Stomach (tissue), 4 donors: ENCODE measurements at regions not wholly inside any gene's neighbourhood (a gene's known extent, or its start where the extent isn't known, plus 50 kb on each side); places are given as distances from the start of the nearest gene placed in this dataset.

ENCODE experiments used
- CTCF ChIP-seq, 7 experiments: fragments of 450-650 bp in 4 of 7; fragments of 200-600 bp in 3 of 7; sonication (generic) in 3 of 7; IDR thresholded peaks; one replicate each; pipeline ENCODE4 v1.5.1; 2016 to 2019; ENCODE audit warnings: antibody characterized with exemption in 7 of 7, control low read depth in 2 of 7, mild to moderate bottlenecking in 1 of 7
- EP300 ChIP-seq: sonication (generic); formaldehyde crosslinking; IDR thresholded peaks from one replicate; pipeline ENCODE4 v1.6.1; 2017; ENCODE audit warnings: antibody characterized with exemption
- POLR2A ChIP-seq, 4 donors: fragments of 450-650 bp; IDR thresholded peaks; one replicate each; pipeline ENCODE4 v1.6.1; 2016; ENCODE audit warnings: antibody characterized with exemption in 4 of 4, control low read depth in 2 of 4, mild to moderate bottlenecking in 1 of 4, moderate library complexity in 1 of 4
- POLR2AphosphoS5 ChIP-seq, 3 donors: sonication (generic); formaldehyde crosslinking; IDR thresholded peaks; one replicate each; pipeline ENCODE4 v1.6.1; 2016; ENCODE audit warnings: antibody characterized with exemption in 3 of 3

GRCh38 chr5:45799388-45799787, 103.2 kb upstream of the HCN1 start:
- TF ChIP-seq CTCF (IDR thresholded peaks at IDR 0.05), result no peak
- no peak for TF ChIP-seq POLR2AphosphoS5 (IDR thresholded peaks at IDR 0.05)
- TF ChIP-seq EP300, result no peak
- TF ChIP-seq POLR2A (IDR thresholded peaks at IDR 0.05), result no peak
